GM10248 (cell line): ENCODE measurements at regions not wholly inside any gene's neighbourhood (a gene's known extent, or its start where the extent isn't known, plus 50 kb on each side); places are given as distances from the start of the nearest gene placed in this dataset.
"Not testable (repeated sequence)": the region's sequence is repeated elsewhere in the genome, so short reads cannot be mapped to it uniquely, and the experiment has no call there.

ENCODE experiments used
- CTCF ChIA-PET: fragments of 300-600 bp; sonication (Branson Sonifier 250); formaldehyde crosslinking; extraction: SDS; loops from one replicate; lab custom pipeline; 2021; ENCODE audit warnings: antibody characterized with exemption; lab: Yijun Ruan, JAX
- POLR2A ChIA-PET: fragments of 350-650 bp; sonication (Branson Sonifier 250); formaldehyde crosslinking; extraction: SDS; loops from one replicate; lab custom pipeline; 2020; ENCODE audit warnings: antibody characterized with exemption; lab: Yijun Ruan, JAX
- DNase-seq: peaks from one replicate; pipeline ENCODE4 v3.0.0; 2012; ENCODE audit errors: extremely low spot score
- CTCF ChIP-seq: IDR thresholded peaks from 2 replicates; pipeline ENCODE4 v1.5.1; 2012; ENCODE audit warnings: mild to moderate bottlenecking, low read depth; ENCODE audit errors: extremely low read depth, missing control alignments, control extremely low read depth

GRCh38 chr14:87391066-87391465, 601.9 kb downstream of the GALC start:
- no peak for TF ChIP-seq CTCF
- POLR2A ChIA-PET: no interaction called here
- CTCF ChIA-PET: no interaction called here
- DNase-seq: no peak

- CTCF ChIA-PET: interaction anchor here (1.2 kb wide), 1 partner anchor 17 kb away, joined by 3 read pairs; no protein-coding TSS in a partner anchor
- no peak for TF ChIP-seq CTCF
- POLR2A ChIA-PET: no interaction called here
- no peak for DNase-seq
These were observed 604.0 kb downstream of the GALC start for GRCh38 chr14:87388946-87389345.

GRCh38 chr14:87387806-87388205, 605.2 kb downstream of the GALC start:
- ChIA-PET CTCF (interaction anchor here (1.2 kb wide), 1 partner anchor 18 kb away, joined by 3 read pairs; no protein-coding TSS in a partner anchor), POLR2A (no interaction called here)
- TF ChIP-seq CTCF: no peak
- no peak for DNase-seq

GRCh38 chr14:87386524-87386923, 606.5 kb downstream of the GALC start:
- no peak for DNase-seq
- ChIA-PET CTCF (no interaction called here), POLR2A (no interaction called here)
- TF ChIP-seq CTCF: no peak

- ChIA-PET POLR2A (no interaction called here), CTCF (no interaction called here)
- no peak for TF ChIP-seq CTCF
- no peak for DNase-seq
These were observed 612.9 kb downstream of the GALC start for GRCh38 chr14:87380054-87380453.

GRCh38 chr14:87368751-87369150, 624.2 kb downstream of the GALC start:
- ChIA-PET POLR2A (no interaction called here), CTCF (no interaction called here)
- no peak for TF ChIP-seq CTCF
- no peak for DNase-seq

GRCh38 chr14:87360246-87360645, 632.7 kb downstream of the GALC start:
- CTCF ChIA-PET, POLR2A ChIA-PET, DNase-seq: not testable (repeated sequence)
